Prostate gland (tissue), 2 donors: ENCODE measurements at regions not wholly inside any gene's neighbourhood (a gene's known extent, or its start where the extent isn't known, plus 50 kb on each side); places are given as distances from the start of the nearest gene placed in this dataset.

Experiments used
- CTCF ChIP-seq, 4 experiments: fragments of 200-600 bp in 2 of 4; fragments of 450-650 bp in 2 of 4; sonication (generic) in 2 of 4; IDR thresholded peaks; 1 replicate in 3 of 4; 2 replicates in 1 of 4; pipeline ENCODE4 v1.5.1; 2016 to 2019; ENCODE audit warnings: antibody characterized with exemption in 4 of 4, mild to moderate bottlenecking in 2 of 4, moderate library complexity in 2 of 4
- POLR2A ChIP-seq: fragments of 450-650 bp; IDR thresholded peaks from one replicate; pipeline ENCODE4 v1.6.1; 2016; ENCODE audit warnings: antibody characterized with exemption, mild to moderate bottlenecking

GRCh38 chr2:100692906-100693305 is 127.0 kb upstream of the NPAS2 start:
- TF ChIP-seq CTCF (IDR thresholded peaks at IDR 0.05) = no peak
- TF ChIP-seq POLR2A = no peak
